ENCODE measurements at regions not wholly inside any gene's neighbourhood (a gene's known extent, or its start where the extent isn't known, plus 50 kb on each side); places are given as distances from the start of the nearest gene placed in this dataset.
"Not testable (repeated sequence)": the region's sequence is repeated elsewhere in the genome, so short reads cannot be mapped to it uniquely, and the experiment has no call there.

GRCh38 chr1:229730573-229730972 lies 104.5 kb downstream of the URB2 start:
- no peak for FAIRE-seq

GRCh38 chr1:229732061-229732460 lies 106.0 kb downstream of the URB2 start:
- Histone ChIP-seq H3K4me2 (no peak overlapping the region), H3K4me1 (no peaks in the 10 kb centered on the region), H3K9me3 (peaks cover 9% of the 10 kb centered on the region; the same call in 1 of the 3 replicates), H3K4me3 (no peak overlapping the region), H3K27ac (no peak overlapping the region)
- ATAC-seq: no peak
- no peak for DNase-seq (ENCODE audit: low read depth in 1 of 2, low spot score in 1 of 2)
- WGBS (ENCODE audit: missing lambda C conversion rate): 10% methylated on average over 3 of the region's 3 CpGs
- ChIA-PET POLR2A (no interaction called here), CTCF (interaction anchor here (1.4 kb wide), 1 partner anchor 26 kb away, joined by 3 read pairs; no protein-coding TSS in a partner anchor)
- TF ChIP-seq EHF (CRISPR knock-in tag; IDR thresholded peaks at IDR 0.05): no peak
- no peak for TF ChIP-seq RCOR1 (IDR thresholded peaks at IDR 0.05; ENCODE audit: low read depth, low read length)
- TF ChIP-seq PHF8 (IDR thresholded peaks at IDR 0.05; ENCODE audit: borderline replicate concordance, low read depth): no peak
- TF ChIP-seq SREBF2 (IDR thresholded peaks at IDR 0.05): no peak
- no peak for TF ChIP-seq POLR2A (IDR thresholded peaks at IDR 0.05; ENCODE audit: low read length)
- TF ChIP-seq HES2 (IDR thresholded peaks at IDR 0.05): no peak
- no peak for TF ChIP-seq USF2 (IDR thresholded peaks at IDR 0.05)
- no peak for TF ChIP-seq KDM5A (IDR thresholded peaks at IDR 0.05)
- no peak for TF ChIP-seq NR3C1 (IDR thresholded peaks at IDR 0.05)
- TF ChIP-seq CHD4 (IDR thresholded peaks at IDR 0.05; ENCODE audit: borderline replicate concordance): no peak
- no peak for TF ChIP-seq HEYL (CRISPR knock-in tag; IDR thresholded peaks at IDR 0.05)
- no peak for TF ChIP-seq RFX5 (IDR thresholded peaks at IDR 0.05)
- TF ChIP-seq RARB (CRISPR knock-in tag; IDR thresholded peaks at IDR 0.05): no peak
- TF ChIP-seq KDM1A (IDR thresholded peaks at IDR 0.05; ENCODE audit: low read depth): no peak
- FAIRE-seq: no peak

More at GRCh38 chr1:229730573-229730972, 104.5 kb downstream of the URB2 start:
- TF ChIP-seq TP53 (CRISPR knock-in tag; IDR thresholded peaks at IDR 0.05) (no peak), POLR2AphosphoS2 (conservative IDR thresholded peaks at IDR 0.05; ENCODE audit: low read length) (no peak)
- Histone ChIP-seq H3K4me1 (no peaks in the 10 kb centered on the region), H3K27ac (no peak overlapping the region), H3K4me2 (no peak overlapping the region), H3K4me3 (no peak overlapping the region), H3K9me3 (no peaks in the 10 kb centered on the region; the same call in 2 of the 3 replicates)
- DNase-seq (ENCODE audit: low read depth in 1 of 2, low spot score in 1 of 2) (no peak), ATAC-seq (peak; percentile 50 to 51; a peak in 2 of 6 replicates)
- WGBS (ENCODE audit: missing lambda C conversion rate): 8% methylated on average over 1 of the region's 1 CpG
- POLR2A ChIA-PET: no interaction called here
- CTCF ChIA-PET: interaction anchor here (0.6 kb wide), 1 partner anchor 580 kb away, joined by 3 read pairs; no protein-coding TSS in a partner anchor

DNA sequence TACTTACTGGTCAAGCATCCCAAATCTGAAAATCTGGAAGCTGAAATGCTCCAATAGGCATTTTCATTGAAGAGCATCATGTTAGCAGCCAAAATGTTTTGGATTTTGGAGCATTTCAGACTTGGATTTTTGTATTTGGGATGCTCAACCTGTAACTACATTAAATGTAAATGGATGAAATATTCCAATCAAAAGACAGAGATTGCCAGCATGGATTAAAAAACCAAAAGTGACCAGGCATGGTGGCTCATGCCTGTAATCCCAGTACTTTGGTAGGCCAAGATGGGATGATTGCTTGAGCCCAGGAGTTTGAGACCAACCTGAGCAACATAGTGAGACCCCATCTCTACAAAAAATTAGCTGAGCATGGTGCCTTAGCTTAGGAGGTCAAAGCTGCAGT lies 110.3 kb downstream of the URB2 start:
- POLR2A ChIA-PET: no interaction called here
- ATAC-seq (no peak), FAIRE-seq (no peak), DNase-seq (ENCODE audit: low read depth in 1 of 2, low spot score in 1 of 2) (no peak)
- Histone ChIP-seq H3K4me2 (no peak overlapping the region), H3K9me3 (peaks cover 16% of the 10 kb centered on the region; the same call in 2 of the 3 replicates), H3K27ac (no peak overlapping the region), H3K4me3 (no peak overlapping the region), H3K4me1 (no peaks in the 10 kb centered on the region)
- CTCF ChIA-PET: no interaction called here
- TF ChIP-seq EP300 (IDR thresholded peaks at IDR 0.05): no peak

GRCh38 chr1:229742614-229743013 lies 116.6 kb downstream of the URB2 start:
- H3K4me3 ChIP-seq, ATAC-seq, POLR2A ChIA-PET: not testable (repeated sequence)

GRCh38 chr1:229749992-229750391 lies 123.9 kb downstream of the URB2 start:
- H3K4me3 ChIP-seq: no peak overlapping the region
- no peaks in the 10 kb centered on the region for H3K4me1 ChIP-seq
- no peak overlapping the region for H3K27ac ChIP-seq
- ChIA-PET POLR2A (no interaction called here), CTCF (interaction anchor here (1.0 kb wide), 1 partner anchor 35 kb away, joined by 3 read pairs; no protein-coding TSS in a partner anchor)
- DNase-seq (ENCODE audit: low read depth in 1 of 2, low spot score in 1 of 2) (no peak), ATAC-seq (no peak), FAIRE-seq (no peak)
- TF ChIP-seq NFE2L2 (conservative IDR thresholded peaks at IDR 0.05; ENCODE audit: low read length): no peak
- no peak for TF ChIP-seq EHF (CRISPR knock-in tag; IDR thresholded peaks at IDR 0.05)
- no peak for TF ChIP-seq CBX8 (IDR thresholded peaks at IDR 0.05)
- TF ChIP-seq PHF8 (IDR thresholded peaks at IDR 0.05; ENCODE audit: borderline replicate concordance, low read depth): no peak
- no peak for TF ChIP-seq KDM5A (IDR thresholded peaks at IDR 0.05)
- TF ChIP-seq ESRRA (IDR thresholded peaks at IDR 0.05; ENCODE audit: borderline replicate concordance, low read length): no peak
- TF ChIP-seq RARB (CRISPR knock-in tag; IDR thresholded peaks at IDR 0.05): no peak
- no peak for TF ChIP-seq HES2 (IDR thresholded peaks at IDR 0.05)
- no peak for TF ChIP-seq EHMT2 (IDR thresholded peaks at IDR 0.05; ENCODE audit: low read depth)
- no peak for TF ChIP-seq ELK1 (IDR thresholded peaks at IDR 0.05; ENCODE audit: low read depth, low read length)
- no peak for TF ChIP-seq CHD2 (IDR thresholded peaks at IDR 0.05; ENCODE audit: low read length, partially characterized antibody)
- TF ChIP-seq HEYL (CRISPR knock-in tag; IDR thresholded peaks at IDR 0.05): no peak
- TF ChIP-seq HDAC2 (IDR thresholded peaks at IDR 0.05): no peak
- WGBS (ENCODE audit: missing lambda C conversion rate): 62% methylated on average over 4 of the region's 4 CpGs
- no peak overlapping the region for H3K4me2 ChIP-seq
- H3K9me3 ChIP-seq: 0 out of 3 replicates have a peak, but pooled peaks cover 4% of the 10 kb centered on the region

More at GRCh38 chr1:229742614-229743013, 116.6 kb downstream of the URB2 start:
- CTCF ChIA-PET: interaction anchor here (1.1 kb wide), 1 partner anchor 16 kb away, joined by 4 read pairs; no protein-coding TSS in a partner anchor
- 0% methylated on average over 1 of the region's 1 CpG for WGBS (ENCODE audit: missing lambda C conversion rate)
- not testable (repeated sequence) for FAIRE-seq; H3K27ac ChIP-seq; H3K4me2 ChIP-seq; H3K4me1 ChIP-seq; DNase-seq (ENCODE audit: low read depth in 1 of 2, low spot score in 1 of 2)
- peaks cover 13% of the 10 kb centered on the region for H3K9me3 ChIP-seq
